NAMALWA (cell line): ENCODE measurements at regions not wholly inside any gene's neighbourhood (a gene's known extent, or its start where the extent isn't known, plus 50 kb on each side); places are given as distances from the start of the nearest gene placed in this dataset.
"Not testable (repeated sequence)": the region's sequence is repeated elsewhere in the genome, so short reads cannot be mapped to it uniquely, and the experiment has no call there.

ENCODE experiments used
- DNase-seq: peaks from one replicate; pipeline ENCODE4 v3.0.0-alpha.2; 2015; ENCODE audit warnings: low spot score

DNA sequence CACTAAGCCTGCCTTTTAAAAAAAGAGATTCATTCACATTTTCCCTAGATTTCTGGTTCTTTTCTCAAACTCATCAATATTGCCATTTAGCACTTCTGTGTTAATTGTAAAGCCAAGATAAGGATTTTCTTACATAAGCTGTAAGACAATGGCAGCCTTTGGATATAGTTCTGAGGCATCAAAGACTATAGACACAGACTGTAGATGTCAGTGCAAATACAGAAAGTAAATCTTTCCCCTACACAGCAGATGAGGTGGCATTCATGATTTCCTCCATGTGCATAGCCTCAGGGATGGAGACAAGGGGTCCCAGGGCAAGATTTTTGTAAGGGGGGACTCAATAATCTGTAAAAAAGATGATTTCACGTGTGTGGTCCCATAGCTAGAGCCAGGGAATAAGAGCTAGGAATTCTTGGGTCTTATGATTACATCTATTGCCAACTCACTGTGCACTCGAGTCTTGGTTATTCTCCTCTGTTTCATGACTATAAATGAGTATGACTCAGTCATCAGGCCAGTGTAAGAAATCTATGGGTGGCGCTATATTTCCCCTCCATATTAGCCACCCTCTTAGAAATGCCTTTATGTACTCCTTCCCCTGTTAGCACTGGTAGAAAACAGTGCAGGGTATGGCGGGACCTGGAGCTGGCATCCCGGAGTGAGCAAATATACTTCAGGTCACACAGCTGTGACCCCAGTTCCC is 207.5 kb downstream of the EXOC5 start:
- no peak for DNase-seq

DNA sequence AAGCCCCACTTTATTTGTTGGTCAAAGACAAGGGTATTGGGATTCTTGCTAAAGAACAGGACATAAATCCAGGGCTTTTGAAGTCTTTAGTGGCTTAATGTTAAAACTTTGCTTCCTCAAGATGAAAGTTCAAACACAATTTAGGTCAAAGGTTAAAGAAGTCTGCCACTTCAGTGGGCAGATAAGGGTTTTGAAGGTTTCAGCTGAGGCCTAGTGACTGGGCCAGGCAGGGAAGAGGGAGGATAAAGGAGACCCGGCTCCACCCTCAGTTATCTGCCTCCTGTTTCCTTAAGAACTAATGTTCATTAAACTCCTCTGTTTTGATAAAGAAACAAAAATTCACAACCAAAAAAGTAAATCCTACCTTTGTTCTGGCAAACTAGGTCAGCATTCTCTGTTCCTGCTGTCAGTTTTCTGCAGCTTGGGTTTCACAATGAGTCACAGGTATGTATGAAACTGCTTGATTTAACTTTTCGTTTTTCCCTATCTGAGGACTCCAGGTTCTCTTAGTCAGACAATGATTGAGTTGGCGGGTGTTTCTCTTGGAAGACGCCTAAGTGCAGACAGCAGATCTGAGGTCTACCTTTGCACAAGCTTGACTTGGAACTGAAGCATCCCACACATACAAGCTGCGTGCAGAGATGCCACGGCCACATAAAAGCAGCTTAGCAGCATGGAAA is 208.3 kb downstream of the EXOC5 start:
- no peak for DNase-seq

GRCh38 chr14:57058319-57058718 is 210.4 kb downstream of the EXOC5 start:
- DNase-seq: no peak

DNA sequence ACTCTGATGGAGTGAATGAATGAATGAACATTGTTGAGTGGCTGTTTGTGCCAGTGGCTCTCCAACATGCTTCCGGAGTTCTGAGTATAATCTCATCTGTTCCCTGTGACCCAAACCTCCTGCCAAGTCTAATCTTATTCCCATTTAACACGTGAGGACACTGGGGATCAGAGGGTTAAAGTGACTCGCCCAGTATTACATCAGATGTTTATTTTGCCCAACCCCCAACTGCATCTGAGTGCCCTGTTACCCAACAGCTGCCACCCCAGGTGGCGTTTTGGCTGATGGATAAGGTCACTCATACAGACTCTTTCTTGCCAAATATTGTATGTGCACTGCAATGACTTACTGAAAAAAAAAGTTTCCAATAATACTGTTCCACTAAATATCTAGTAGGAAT is 210.9 kb downstream of the EXOC5 start:
- DNase-seq: no peak

GRCh38 chr14:57056522-57056921 is 212.2 kb downstream of the EXOC5 start:
- DNase-seq: not testable (repeated sequence)

GRCh38 chr14:57052705-57053302 is 215.9 kb downstream of the EXOC5 start:
- DNase-seq: no peak

DNA sequence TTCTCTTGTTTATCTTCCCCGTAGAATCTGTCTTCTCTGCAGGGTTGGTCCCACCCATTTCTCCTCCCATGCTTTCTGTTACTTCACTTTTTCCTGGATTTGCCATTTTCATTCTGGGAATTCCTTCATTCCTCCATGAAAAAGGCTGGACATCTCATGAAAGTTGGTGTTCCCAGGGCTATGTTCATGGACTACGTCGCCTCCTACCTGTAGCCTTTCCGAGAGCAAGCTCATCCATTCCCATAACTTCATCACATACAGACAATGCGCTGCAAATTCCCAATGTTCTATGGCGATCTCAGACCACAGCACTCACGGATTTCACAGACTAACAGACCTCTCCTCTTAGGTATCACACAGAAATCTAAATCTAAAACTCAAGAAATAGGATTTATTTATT is 217.1 kb downstream of the EXOC5 start:
- DNase-seq: no peak

GRCh38 chr14:57049848-57050247 is 218.9 kb downstream of the EXOC5 start:
- DNase-seq: no peak

DNA sequence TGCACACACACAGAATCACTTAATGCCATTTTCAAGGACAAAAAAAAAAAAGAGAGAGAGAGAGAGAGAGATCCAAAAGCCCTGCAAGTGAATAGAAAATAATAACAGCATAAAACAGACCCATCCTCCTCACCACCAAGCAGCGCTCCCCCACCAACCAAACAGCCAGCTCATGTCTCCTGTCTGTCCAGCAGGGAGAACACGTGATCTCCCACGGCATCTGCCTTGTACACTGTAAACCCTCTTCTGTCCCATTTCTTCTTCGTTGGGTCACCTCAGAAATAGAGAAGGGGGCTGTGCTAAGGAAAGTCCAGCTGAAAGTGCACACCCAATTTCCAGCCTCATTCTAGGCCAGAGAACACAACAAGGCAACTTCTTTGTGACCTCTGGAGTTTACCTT is 222.5 kb downstream of the EXOC5 start:
- no peak for DNase-seq

- DNase-seq: not testable (repeated sequence)
Observed at GRCh38 chr14:57044101-57044973, 224.4 kb downstream of the EXOC5 start.

- DNase-seq: peak; percentile 31
Observed at GRCh38 chr14:57038689-57039088, 228.4 kb upstream of the OTX2 start.

DNA sequence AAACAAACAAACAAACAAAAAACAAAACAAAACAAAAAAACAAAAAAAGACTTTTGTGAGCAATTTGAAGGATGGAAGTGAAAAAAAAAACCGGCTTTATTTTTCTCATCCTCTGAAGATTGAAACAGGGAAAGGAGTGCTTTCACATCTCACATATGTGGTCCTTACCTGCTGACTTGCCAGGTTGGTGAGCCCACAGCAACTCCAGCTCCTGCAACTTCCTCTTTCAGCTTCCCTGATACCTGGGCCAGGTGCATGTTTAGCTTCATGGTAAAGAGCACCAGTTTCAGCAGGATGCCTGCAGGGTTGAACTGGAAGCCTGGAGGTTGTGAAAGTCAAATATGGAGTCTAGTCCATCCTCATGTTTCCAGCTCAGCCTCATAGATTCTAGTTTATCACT is 221.2 kb upstream of the OTX2 start:
- no peak for DNase-seq

- DNase-seq: no peak
Observed at GRCh38 chr14:57029620-57030253, 219.5 kb upstream of the OTX2 start.

- DNase-seq: no peak
Observed at GRCh38 chr14:57025456-57025855, 215.2 kb upstream of the OTX2 start.

DNA sequence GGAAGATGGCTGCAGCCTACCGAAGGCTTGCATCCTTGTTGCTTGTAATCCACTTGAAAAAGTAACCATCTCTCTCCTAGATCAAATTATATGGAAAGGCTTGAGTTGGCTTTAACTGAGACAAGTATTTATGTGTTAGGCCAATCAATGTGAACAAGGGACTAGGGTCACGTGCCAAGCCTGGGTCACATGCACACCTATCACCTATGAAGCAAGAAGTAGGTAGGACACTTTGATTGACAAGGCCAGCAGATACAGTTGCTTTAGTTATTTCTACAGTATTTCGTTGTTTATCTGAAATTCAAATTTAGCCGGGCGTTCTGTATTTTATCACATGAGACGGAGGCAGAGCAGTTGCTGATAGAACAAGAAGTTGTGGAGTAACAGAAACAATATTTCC is 212.3 kb upstream of the OTX2 start:
- DNase-seq: no peak

GRCh38 chr14:57018065-57018464 is 207.8 kb upstream of the OTX2 start:
- DNase-seq: no peak

DNA sequence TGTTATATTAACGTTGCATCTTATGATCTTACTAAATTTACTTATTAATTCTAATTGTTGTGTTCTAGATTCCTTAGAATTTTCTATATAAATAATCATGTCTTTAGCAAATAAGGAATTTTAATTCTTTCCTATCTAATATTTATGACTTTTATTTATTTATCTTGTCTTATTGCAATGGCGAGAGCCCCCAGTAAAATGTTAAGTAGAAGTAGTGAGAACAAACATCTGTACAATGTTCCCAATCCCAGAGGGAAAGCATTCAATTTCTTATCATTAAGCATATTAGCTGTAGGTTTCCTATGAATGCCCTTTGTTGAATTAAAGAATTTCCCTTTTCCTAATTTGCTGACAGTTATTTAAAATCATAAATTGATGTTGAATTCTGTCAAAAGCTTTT is 203.7 kb upstream of the OTX2 start:
- no peak for DNase-seq

DNA sequence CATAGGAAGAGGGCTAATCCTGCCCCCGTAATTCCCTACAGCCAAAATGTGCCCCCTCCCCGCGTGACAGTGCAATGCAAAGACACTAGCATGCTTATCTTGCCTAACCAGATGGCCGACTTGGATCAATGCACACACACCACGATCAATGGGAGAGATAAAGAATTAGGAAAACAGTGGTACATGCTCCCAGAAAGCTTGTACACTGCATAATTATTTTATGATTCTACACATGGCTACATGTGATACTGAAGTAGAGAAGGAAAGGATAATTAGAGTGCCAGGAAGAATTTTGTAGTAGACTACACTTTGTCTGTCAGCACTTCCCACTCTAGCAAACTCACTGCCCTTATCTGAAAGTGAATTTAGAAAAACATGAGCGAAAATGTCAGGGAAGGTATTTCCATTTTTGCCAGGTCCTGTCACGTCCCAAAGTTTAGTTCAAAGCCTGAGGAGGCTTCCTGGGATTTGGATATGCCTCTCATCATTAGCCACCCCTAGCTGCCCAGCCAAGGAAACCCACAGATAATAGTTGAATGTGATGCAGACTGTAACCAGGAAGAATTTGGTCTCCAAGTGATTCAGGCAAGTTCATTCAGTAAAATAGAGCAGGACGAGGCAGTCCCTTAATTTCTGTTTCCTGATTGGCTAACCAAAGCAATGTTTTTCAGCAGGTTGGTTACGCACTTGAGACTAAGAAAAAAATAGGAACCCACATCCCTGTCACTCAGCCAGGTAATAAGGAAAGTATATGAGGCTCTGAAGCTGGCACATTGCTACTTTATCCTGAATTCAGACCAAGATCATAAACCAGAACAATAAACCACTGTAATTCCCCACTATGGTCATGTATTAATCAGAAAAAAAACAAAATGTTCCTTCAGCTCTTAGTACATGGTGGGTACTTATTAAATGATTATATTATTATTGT is 199.6 kb upstream of the OTX2 start:
- DNase-seq: peak; percentile 2

DNA sequence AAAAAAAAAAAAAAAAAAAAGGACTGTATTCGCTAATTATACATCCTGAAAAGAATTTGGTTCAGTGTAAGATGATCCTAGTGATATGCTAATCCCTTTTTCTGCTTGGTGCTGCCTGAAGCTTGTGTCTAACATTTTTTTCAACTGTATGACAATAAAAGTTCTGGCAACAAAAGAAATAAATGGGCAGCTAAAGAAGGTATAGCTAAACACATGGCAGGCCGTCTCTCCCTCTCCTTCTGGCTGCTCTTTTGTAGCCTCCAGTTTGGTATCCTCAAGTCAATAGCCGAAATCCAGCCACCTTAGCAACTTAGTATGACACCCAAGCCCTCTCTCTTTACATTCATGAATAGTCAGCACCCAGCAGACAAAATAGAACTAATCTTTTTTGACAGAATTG is 198.3 kb upstream of the OTX2 start:
- no peak for DNase-seq

DNA sequence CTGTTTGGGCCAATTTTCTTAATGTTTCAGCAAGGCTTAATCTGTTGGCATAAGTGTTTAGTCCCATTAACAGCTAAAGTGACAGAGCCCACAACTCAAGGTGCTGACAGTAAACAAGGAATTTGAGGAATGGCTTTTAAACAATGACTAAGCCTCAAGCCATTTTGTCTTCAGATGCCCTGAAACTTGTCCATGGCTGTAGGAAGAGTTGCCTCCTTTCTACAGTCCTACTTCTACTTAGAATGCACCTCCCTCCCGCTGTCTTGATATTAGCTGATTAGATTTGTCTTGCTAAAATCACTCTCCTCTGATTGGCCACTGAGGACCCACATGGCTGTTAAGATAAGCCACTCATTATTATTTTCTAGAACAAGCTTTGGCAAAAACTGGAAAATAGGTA is 188.4 kb upstream of the OTX2 start:
- no peak for DNase-seq
